ENCODE measurements at regions not wholly inside any gene's neighbourhood (a gene's known extent, or its start where the extent isn't known, plus 50 kb on each side); places are given as distances from the start of the nearest gene placed in this dataset.
"Not testable (repeated sequence)": the region's sequence is repeated elsewhere in the genome, so short reads cannot be mapped to it uniquely, and the experiment has no call there.

DNA sequence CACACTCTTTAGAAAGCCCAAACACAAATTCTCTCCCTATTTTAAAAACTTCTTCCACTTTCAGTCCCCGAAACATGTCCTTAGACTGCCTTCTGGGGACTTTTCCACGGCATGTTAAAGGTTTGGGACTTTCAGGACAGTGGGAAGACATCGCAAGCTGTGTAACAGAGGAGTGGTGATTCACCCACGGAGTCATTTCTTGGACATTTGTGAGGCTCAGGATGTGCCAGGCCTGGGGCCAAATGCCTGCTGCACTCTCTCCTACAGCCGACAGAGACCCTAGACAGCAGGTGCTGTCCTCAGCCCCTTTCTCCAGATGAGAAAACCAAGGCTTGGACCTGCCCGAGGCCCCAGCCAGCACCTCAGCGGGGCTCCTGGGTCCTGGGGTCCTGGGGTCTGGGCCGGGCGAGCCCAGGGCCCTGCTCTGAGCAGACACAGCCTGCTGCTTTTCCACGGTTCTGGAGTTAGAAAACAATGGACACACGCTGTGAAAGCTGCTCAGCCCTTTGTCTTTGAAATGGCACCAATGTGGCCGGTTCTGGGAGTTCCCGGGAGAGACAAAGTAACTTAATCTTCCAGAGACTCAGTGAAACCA lies 370.2 kb upstream of the SFSWAP start:
- Histone ChIP-seq H3K27ac (ENCODE audit: insufficient read depth in 1 of 2, low read depth in 1 of 2, low read length in 2 of 2, poor library complexity in 1 of 2, severe bottlenecking in 2 of 2) (no peak overlapping the region), H3K9me3 (ENCODE audit: control extremely low read depth in 1 of 5, control insufficient read depth in 4 of 5, insufficient read depth in 2 of 5, low read depth in 1 of 5, low read length in 4 of 5) (no peaks in the 10 kb centered on the region), H3K36me3 (ENCODE audit: control insufficient read depth in 4 of 4, insufficient read depth in 4 of 4, low read length in 3 of 4) (no peaks in the 10 kb centered on the region), H3K4me3 (ENCODE audit: control insufficient read depth in 1 of 7, extremely low read depth in 1 of 7, insufficient read depth in 4 of 7, low read depth in 2 of 7, low read length in 6 of 7) (no peak overlapping the region), H3K4me1 (ENCODE audit: control extremely low read depth in 1 of 4, control insufficient read depth in 4 of 4, insufficient read depth in 4 of 4, low read length in 3 of 4) (no peaks in the 10 kb centered on the region), H3K27me3 (replicated peaks in 2 of 5; ENCODE audit: control insufficient read depth in 4 of 5, insufficient read depth in 5 of 5, low read length in 4 of 5) (no peaks in the 10 kb centered on the region)
- WGBS (ENCODE audit: insufficient coverage): 95% methylated on average over 13 of the region's 13 CpGs
- ChIA-PET CTCF (no interaction called here), POLR2A (interaction anchor here (0.6 kb wide), 1 partner anchor 213 kb away, joined by 6 read pairs; no protein-coding TSS in a partner anchor)
- no peak for DNase-seq

DNA sequence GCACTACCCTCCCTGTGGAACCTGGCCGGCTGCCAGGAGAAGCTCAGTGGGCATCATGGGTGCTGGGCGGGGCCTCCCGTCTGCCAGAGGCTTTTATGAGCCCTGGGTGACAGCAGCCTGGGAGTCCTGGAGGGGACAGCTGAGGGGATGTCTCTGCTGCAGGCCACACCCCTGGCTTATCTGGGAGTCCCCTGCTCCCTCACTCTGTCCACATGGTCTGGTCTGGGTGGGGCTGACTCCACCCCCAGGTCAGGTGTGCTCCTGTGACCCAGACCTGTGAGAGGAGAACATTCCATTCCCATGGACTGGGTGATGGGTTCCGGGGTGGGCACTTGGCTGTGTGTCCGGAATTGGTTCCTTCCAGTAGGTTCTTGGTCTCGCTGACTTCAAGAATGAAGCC lies 369.3 kb upstream of the SFSWAP start:
- H3K4me3 ChIP-seq (ENCODE audit: control insufficient read depth in 1 of 7, extremely low read depth in 1 of 7, insufficient read depth in 4 of 7, low read depth in 2 of 7, low read length in 6 of 7); H3K27ac ChIP-seq (ENCODE audit: insufficient read depth in 1 of 2, low read depth in 1 of 2, low read length in 2 of 2, poor library complexity in 1 of 2, severe bottlenecking in 2 of 2); H3K27me3 ChIP-seq (replicated peaks in 2 of 5; ENCODE audit: control insufficient read depth in 4 of 5, insufficient read depth in 5 of 5, low read length in 4 of 5); CTCF ChIA-PET; H3K9me3 ChIP-seq (ENCODE audit: control extremely low read depth in 1 of 5, control insufficient read depth in 4 of 5, insufficient read depth in 2 of 5, low read depth in 1 of 5, low read length in 4 of 5); DNase-seq; H3K36me3 ChIP-seq (ENCODE audit: control insufficient read depth in 4 of 4, insufficient read depth in 4 of 4, low read length in 3 of 4); H3K4me1 ChIP-seq (ENCODE audit: control extremely low read depth in 1 of 4, control insufficient read depth in 4 of 4, insufficient read depth in 4 of 4, low read length in 3 of 4): not testable (repeated sequence)
- 60% methylated on average over 3 of the region's 6 CpGs for WGBS (ENCODE audit: insufficient coverage)
- POLR2A ChIA-PET: interaction anchor here (0.6 kb wide), 1 partner anchor 213 kb away, joined by 6 read pairs; no protein-coding TSS in a partner anchor

DNA sequence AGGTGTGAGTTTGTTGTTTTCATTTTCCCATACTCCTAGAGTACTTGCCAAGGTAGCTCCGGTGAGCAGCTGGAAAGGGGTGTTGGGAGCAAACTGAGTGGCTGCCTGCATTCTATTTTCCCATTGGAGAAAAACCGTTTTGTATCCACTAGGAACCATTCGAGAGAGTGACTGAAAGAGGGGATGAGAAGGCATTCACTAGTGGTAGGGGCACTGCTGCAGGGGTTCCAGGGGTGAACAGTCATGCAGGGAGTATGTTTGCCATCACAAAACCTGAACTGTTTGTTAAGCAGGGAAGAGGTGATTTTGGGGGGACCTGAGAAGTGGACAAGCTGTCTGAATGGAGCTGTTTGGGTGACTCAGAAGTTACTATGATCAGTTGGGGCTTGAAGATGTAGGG lies 367.5 kb upstream of the SFSWAP start:
- DNase-seq; H3K27me3 ChIP-seq (replicated peaks in 2 of 5; ENCODE audit: control insufficient read depth in 4 of 5, insufficient read depth in 5 of 5, low read length in 4 of 5); H3K4me3 ChIP-seq (ENCODE audit: control insufficient read depth in 1 of 7, extremely low read depth in 1 of 7, insufficient read depth in 4 of 7, low read depth in 2 of 7, low read length in 6 of 7); POLR2A ChIA-PET; H3K9me3 ChIP-seq (ENCODE audit: control extremely low read depth in 1 of 5, control insufficient read depth in 4 of 5, insufficient read depth in 2 of 5, low read depth in 1 of 5, low read length in 4 of 5); H3K27ac ChIP-seq (ENCODE audit: insufficient read depth in 1 of 2, low read depth in 1 of 2, low read length in 2 of 2, poor library complexity in 1 of 2, severe bottlenecking in 2 of 2); CTCF ChIA-PET; H3K36me3 ChIP-seq (ENCODE audit: control insufficient read depth in 4 of 4, insufficient read depth in 4 of 4, low read length in 3 of 4): not testable (repeated sequence)
- H3K4me1 ChIP-seq (ENCODE audit: control extremely low read depth in 1 of 4, control insufficient read depth in 4 of 4, insufficient read depth in 4 of 4, low read length in 3 of 4): peaks cover 0 to 20% (median 15%) of the 10 kb centered on the region in 4 experiments
- WGBS (ENCODE audit: insufficient coverage): 100% methylated on average over 2 of the region's 3 CpGs

DNA sequence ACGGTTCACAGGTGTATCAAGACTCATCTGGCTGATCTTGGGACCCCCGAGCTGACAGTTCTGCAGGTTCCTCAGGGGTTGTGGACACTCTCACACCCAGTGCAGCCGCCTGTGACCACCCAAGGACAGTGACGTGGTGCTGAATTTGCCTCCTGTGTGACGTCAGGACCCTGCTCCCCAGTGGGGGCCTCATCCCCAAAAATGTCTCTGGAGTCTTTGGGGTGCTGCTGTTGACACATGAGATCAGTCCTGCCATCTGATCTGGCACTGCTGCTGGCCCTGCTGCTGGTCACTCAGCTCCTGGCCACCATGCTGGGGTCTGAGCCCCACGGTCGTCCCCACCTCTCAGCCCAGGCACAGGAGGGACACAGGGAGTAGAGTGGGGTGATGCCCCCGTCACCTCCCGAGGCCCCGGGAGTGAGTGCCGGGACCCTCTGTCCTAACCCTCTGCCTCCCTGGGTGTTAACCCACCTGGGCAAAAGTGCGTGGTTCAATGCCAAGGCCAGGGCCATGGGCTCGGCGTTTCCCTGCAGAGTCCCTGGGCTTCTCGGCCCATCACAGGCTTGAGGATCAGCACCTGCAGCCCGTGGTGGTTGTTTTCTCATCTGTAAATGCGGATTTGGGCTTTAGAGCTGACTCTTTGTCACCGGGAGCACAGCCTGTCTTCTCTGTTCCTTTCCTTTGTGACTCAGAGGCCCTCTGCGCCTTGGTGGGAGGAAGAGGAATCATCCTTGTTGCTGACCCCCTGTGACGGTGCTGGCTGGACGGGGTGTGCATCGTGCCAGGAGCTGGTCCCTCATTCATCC lies 366.0 kb upstream of the SFSWAP start:
- H3K27me3 ChIP-seq (replicated peaks in 2 of 5; ENCODE audit: control insufficient read depth in 4 of 5, insufficient read depth in 5 of 5, low read length in 4 of 5); H3K36me3 ChIP-seq (ENCODE audit: control insufficient read depth in 4 of 4, insufficient read depth in 4 of 4, low read length in 3 of 4); DNase-seq; H3K4me3 ChIP-seq (ENCODE audit: control insufficient read depth in 1 of 7, extremely low read depth in 1 of 7, insufficient read depth in 4 of 7, low read depth in 2 of 7, low read length in 6 of 7); H3K9me3 ChIP-seq (ENCODE audit: control extremely low read depth in 1 of 5, control insufficient read depth in 4 of 5, insufficient read depth in 2 of 5, low read depth in 1 of 5, low read length in 4 of 5); POLR2A ChIA-PET; CTCF ChIA-PET; H3K27ac ChIP-seq (ENCODE audit: insufficient read depth in 1 of 2, low read depth in 1 of 2, low read length in 2 of 2, poor library complexity in 1 of 2, severe bottlenecking in 2 of 2): not testable (repeated sequence)
- H3K4me1 ChIP-seq (ENCODE audit: control extremely low read depth in 1 of 4, control insufficient read depth in 4 of 4, insufficient read depth in 4 of 4, low read length in 3 of 4): peaks cover 0 to 31% (median 26%) of the 10 kb centered on the region in 4 experiments
- WGBS (ENCODE audit: insufficient coverage): 71% methylated on average over 12 of the region's 22 CpGs

DNA sequence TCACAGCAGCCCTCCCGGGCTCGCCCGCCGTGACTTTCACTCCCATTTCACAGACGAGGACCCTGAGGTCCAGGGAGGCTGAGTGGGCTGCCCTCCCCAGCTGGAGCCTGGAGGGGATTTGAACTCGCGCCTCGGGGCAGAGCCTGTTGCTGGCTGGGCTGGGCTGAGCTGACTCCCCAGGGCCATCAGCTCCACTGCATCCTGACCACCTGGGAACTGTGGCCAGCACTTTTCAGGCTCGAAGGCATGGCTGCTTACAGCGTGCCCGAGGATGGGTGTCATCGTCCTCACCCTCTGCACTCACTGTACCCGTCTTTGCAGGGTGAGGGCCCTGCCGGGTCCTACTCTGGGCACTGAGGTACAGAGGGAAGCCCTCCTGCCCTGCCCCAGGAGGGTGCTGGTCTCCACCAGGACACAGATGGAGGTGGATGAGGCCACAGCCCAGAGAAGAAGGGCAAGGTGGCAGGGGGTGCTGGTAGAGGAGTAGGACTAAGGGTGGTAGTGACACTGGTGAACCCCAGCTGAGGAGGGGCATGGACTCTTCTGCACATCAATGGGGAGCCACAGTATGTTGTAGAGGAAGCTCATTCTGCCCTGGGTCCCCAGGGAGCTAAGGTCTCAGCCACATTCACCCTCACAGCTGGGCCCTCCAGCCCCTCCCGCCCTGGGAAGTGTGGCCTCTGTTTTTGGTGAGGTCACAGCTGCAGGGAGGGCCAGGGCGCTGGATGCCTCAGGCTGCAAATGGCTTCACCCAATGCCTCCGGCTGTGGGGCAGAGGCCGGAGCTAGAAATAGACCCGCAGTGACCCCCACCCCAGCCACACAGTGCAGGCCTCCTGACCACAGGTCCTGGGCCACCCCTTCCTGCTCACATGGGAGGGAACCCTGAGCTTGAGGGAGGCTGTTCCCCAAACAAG lies 365.1 kb upstream of the SFSWAP start:
- Histone ChIP-seq H3K27ac (ENCODE audit: insufficient read depth in 1 of 2, low read depth in 1 of 2, low read length in 2 of 2, poor library complexity in 1 of 2, severe bottlenecking in 2 of 2) (no peak overlapping the region), H3K9me3 (ENCODE audit: control extremely low read depth in 1 of 5, control insufficient read depth in 4 of 5, insufficient read depth in 2 of 5, low read depth in 1 of 5, low read length in 4 of 5) (no peaks in the 10 kb centered on the region), H3K4me1 (ENCODE audit: control extremely low read depth in 1 of 4, control insufficient read depth in 4 of 4, insufficient read depth in 4 of 4, low read length in 3 of 4) (peaks cover under 1 to 35% (median 27%) of the 10 kb centered on the region in 4 experiments), H3K36me3 (ENCODE audit: control insufficient read depth in 4 of 4, insufficient read depth in 4 of 4, low read length in 3 of 4) (no peaks in the 10 kb centered on the region), H3K27me3 (replicated peaks in 2 of 5; ENCODE audit: control insufficient read depth in 4 of 5, insufficient read depth in 5 of 5, low read length in 4 of 5) (no peaks in the 10 kb centered on the region), H3K4me3 (ENCODE audit: control insufficient read depth in 1 of 7, extremely low read depth in 1 of 7, insufficient read depth in 4 of 7, low read depth in 2 of 7, low read length in 6 of 7) (no peak overlapping the region)
- ChIA-PET CTCF (no interaction called here), POLR2A (no interaction called here)
- peak in 2 of 3 donors; percentile 33 to 38 for DNase-seq
- WGBS (ENCODE audit: insufficient coverage): 92% methylated on average over 9 of the region's 19 CpGs

DNA sequence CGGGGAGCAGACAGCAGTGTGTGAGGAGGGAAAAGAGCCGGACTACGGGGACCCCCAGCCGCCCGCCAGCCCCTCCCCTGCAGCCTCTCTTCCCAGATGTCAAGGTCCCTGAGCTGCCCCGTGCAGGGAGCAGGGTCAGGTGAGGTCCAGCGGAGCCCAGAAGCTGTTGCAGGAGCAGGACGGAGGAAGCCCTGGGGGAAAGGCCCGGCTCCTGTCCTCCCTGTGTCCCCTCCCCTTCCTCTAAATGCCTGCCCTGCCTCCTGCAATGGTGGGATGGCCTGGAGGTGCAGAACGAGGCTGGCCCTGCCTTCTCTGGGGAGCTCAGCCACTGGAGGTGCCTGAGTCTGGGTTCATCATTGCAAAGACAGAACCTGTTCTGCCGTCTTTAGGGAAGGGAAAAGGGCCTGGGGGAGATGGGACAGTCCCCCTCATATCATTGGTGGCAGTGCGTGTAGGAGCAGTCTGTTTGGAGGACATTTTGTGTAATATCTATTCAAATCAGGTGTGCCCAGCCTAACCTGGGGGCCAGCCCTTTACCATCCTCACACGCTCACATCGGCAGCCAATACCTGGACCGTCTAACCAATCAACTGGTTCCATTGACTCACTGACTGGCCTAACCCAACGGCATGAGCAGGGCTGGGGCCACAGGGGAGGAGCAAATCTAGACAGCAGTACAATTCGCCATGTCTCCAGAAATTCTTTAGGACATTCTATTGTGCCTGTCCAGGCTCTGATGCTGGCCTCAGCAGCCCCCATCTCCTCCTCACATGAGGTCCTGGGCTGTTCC lies 364.1 kb upstream of the SFSWAP start:
- DNase-seq: no peak
- Histone ChIP-seq H3K9me3 (ENCODE audit: control extremely low read depth in 1 of 5, control insufficient read depth in 4 of 5, insufficient read depth in 2 of 5, low read depth in 1 of 5, low read length in 4 of 5) (peaks cover 0 to 2% (median 0%) of the 10 kb centered on the region in 5 experiments), H3K4me1 (ENCODE audit: control extremely low read depth in 1 of 4, control insufficient read depth in 4 of 4, insufficient read depth in 4 of 4, low read length in 3 of 4) (peaks cover 1 to 45% (median 33%) of the 10 kb centered on the region in 4 experiments), H3K27me3 (replicated peaks in 2 of 5; ENCODE audit: control insufficient read depth in 4 of 5, insufficient read depth in 5 of 5, low read length in 4 of 5) (no peaks in the 10 kb centered on the region), H3K27ac (ENCODE audit: insufficient read depth in 1 of 2, low read depth in 1 of 2, low read length in 2 of 2, poor library complexity in 1 of 2, severe bottlenecking in 2 of 2) (no peak overlapping the region), H3K4me3 (ENCODE audit: control insufficient read depth in 1 of 7, extremely low read depth in 1 of 7, insufficient read depth in 4 of 7, low read depth in 2 of 7, low read length in 6 of 7) (no peak overlapping the region), H3K36me3 (ENCODE audit: control insufficient read depth in 4 of 4, insufficient read depth in 4 of 4, low read length in 3 of 4) (no peaks in the 10 kb centered on the region)
- ChIA-PET CTCF (no interaction called here), POLR2A (no interaction called here)
- 86% methylated on average over 11 of the region's 17 CpGs for WGBS (ENCODE audit: insufficient coverage)
